HG03457 (cell line): ENCODE measurements at regions not wholly inside any gene's neighbourhood (a gene's known extent, or its start where the extent isn't known, plus 50 kb on each side); places are given as distances from the start of the nearest gene placed in this dataset.

ENCODE experiments used
- ATAC-seq: cut with Tn5 transposase; IDR thresholded peaks from one replicate; pipeline ENCODE4 v1.9.1; 2021; ENCODE audit warnings: moderate number of reproducible peaks; ENCODE audit not compliant: unreplicated experiment

GRCh38 chr16:89043636-89044417 is 49.8 kb upstream of the ACSF3 start:
- no peak for ATAC-seq
